ENCODE measurements at regions not wholly inside any gene's neighbourhood (a gene's known extent, or its start where the extent isn't known, plus 50 kb on each side); places are given as distances from the start of the nearest gene placed in this dataset.

- no peak for FAIRE-seq
- Histone ChIP-seq H3K27ac (ENCODE audit: extremely low read length, insufficient read depth, low read length) (no peak overlapping the region), H3K9me3 (ENCODE audit: low read length) (no peaks in the 10 kb centered on the region), H2AFZ (ENCODE audit: low read length) (no peak overlapping the region), H3K4me3 (replicated peaks in 1 of 3; ENCODE audit: insufficient read depth in 1 of 3, low read depth in 2 of 3, low read length in 3 of 3) (no peak overlapping the region), H4K20me1 (ENCODE audit: insufficient read depth, low read length) (no peaks in the 10 kb centered on the region), H3K4me1 (ENCODE audit: insufficient read depth, low read length) (no peaks in the 10 kb centered on the region), H3K4me2 (ENCODE audit: low read depth, low read length) (no peak overlapping the region), H3K36me3 (replicated peaks in 1 of 2; ENCODE audit: control insufficient read depth in 1 of 2, insufficient read depth in 2 of 2, low read length in 2 of 2) (no peaks in the 10 kb centered on the region), H3K27me3 (ENCODE audit: control insufficient read depth in 1 of 2, insufficient read depth in 2 of 2, low read length in 2 of 2) (peaks cover 0 to 3% of the 10 kb centered on the region in 2 experiments; a peak in 3 of 5 replicates), H3K9ac (ENCODE audit: insufficient read depth, low read depth, low read length) (no peak overlapping the region), H3K79me2 (ENCODE audit: insufficient read depth, low read length) (no peaks in the 10 kb centered on the region)
- ATAC-seq = no peak
- no peak for DNase-seq (ENCODE audit: low spot score)
- in situ Hi-C loops (cut with HindIII; ENCODE audit: extremely low pct_ligation_motif_present, low pct_unique_long_range_greater_than_20kb) (no loop called here), intact Hi-C loops (cut with micrococcal nuclease; ENCODE audit: unreplicated experiment) (no loop called here)
- WGBS (ENCODE audit: low lambda C conversion rate) = 0% methylated on average over 1 of the region's 1 CpG
- ChIA-PET POLR2A (no interaction called here), CTCF (ENCODE audit: low intra/inter-chr PET ratio, low total read pairs) (no interaction called here)
- no TSS peak for BruUV-seq (replicated peaks)
- no peak for TF ChIP-seq ZNF282 (IDR thresholded peaks at IDR 0.05; ENCODE audit: partially characterized antibody)
- no peak for TF ChIP-seq PAXIP1 (CRISPR knock-in tag; conservative IDR thresholded peaks at IDR 0.05)
- no peak for TF ChIP-seq ZNF841 (CRISPR knock-in tag; IDR thresholded peaks at IDR 0.05; ENCODE audit: borderline replicate concordance)
- TF ChIP-seq KLF11 (CRISPR knock-in tag; IDR thresholded peaks at IDR 0.05) = no peak
- TF ChIP-seq REST (IDR thresholded peaks at IDR 0.05; ENCODE audit: borderline replicate concordance in 1 of 2, low read depth in 1 of 2, low read length in 2 of 2) = no peak
- TF ChIP-seq GABPA (IDR thresholded peaks at IDR 0.05; ENCODE audit: low read depth, low read length) = no peak
- no peak for TF ChIP-seq GABPA (CRISPR knock-in tag; IDR thresholded peaks at IDR 0.05; ENCODE audit: low read depth)
- no peak for TF ChIP-seq MLXIP (CRISPR knock-in tag; IDR thresholded peaks at IDR 0.05; ENCODE audit: borderline replicate concordance)
- no peak for TF ChIP-seq THAP11 (CRISPR knock-in tag; IDR thresholded peaks at IDR 0.05)
- TF ChIP-seq SP2 (CRISPR knock-in tag; IDR thresholded peaks at IDR 0.05) = no peak
- no peak for TF ChIP-seq AGO1 (IDR thresholded peaks at IDR 0.05; ENCODE audit: low read depth, low read length, poor library complexity, severe bottlenecking)
- no peak for TF ChIP-seq FOXP4 (CRISPR knock-in tag; IDR thresholded peaks at IDR 0.05)
- TF ChIP-seq MBD4 (IDR thresholded peaks at IDR 0.05; ENCODE audit: borderline replicate concordance, low read length) = no peak
- no peak for TF ChIP-seq HES4 (CRISPR knock-in tag; IDR thresholded peaks at IDR 0.05; ENCODE audit: borderline replicate concordance)
Measured at GRCh38 chr11:92625894-92626293, 343.6 kb upstream of the MTNR1B start.
